PC-3 (cell line): ENCODE measurements at regions not wholly inside any gene's neighbourhood (a gene's known extent, or its start where the extent isn't known, plus 50 kb on each side); places are given as distances from the start of the nearest gene placed in this dataset.
"Not testable (repeated sequence)": the region's sequence is repeated elsewhere in the genome, so short reads cannot be mapped to it uniquely, and the experiment has no call there.

Experiments used
- ATAC-seq: fragments of 200-7000 bp; cut with Tn5 transposase; 2 replicates; pipeline ENCODE4 v1.9.1; 2020; ENCODE audit warnings: mild to moderate bottlenecking, moderate library complexity
- BruUV-seq: library from RNA; stranded (reverse); fragments of 400-500 nt; replicated peaks from 2 replicates; lab custom pipeline; 2021; lab: Mats Ljungman, UMichigan
- CTCF ChIA-PET: fragments of 300-600 bp; sonication (Branson Sonifier 250); formaldehyde crosslinking; loops from one replicate; lab custom pipeline; 2022; ENCODE audit warnings: antibody characterized with exemption; lab: Charles Lee
- POLR2A ChIA-PET: fragments of 300-600 bp; sonication (Branson Sonifier 250); formaldehyde crosslinking; loops from one replicate; lab custom pipeline; 2022; ENCODE audit warnings: antibody characterized with exemption; ENCODE audit not compliant: unreplicated experiment; lab: Charles Lee
- DNase-seq: peaks from one replicate; pipeline ENCODE4 v3.0.0-alpha.2; 2015
- H2AFZ ChIP-seq: fragments of 300-600 bp; sonication (generic); 2 replicates; pipeline ENCODE4 v1.6.0; 2016; ENCODE audit warnings: antibody characterized with exemption, low read length
- H3F3A ChIP-seq: fragments of 300-600 bp; sonication (generic); one replicate; pipeline ENCODE4 v1.6.0; 2017; ENCODE audit warnings: antibody characterized with exemption, low read length, control low read depth, mild to moderate bottlenecking; ENCODE audit not compliant: unreplicated experiment
- H3K27ac ChIP-seq: fragments of 300-600 bp; sonication (generic); 2 replicates; pipeline ENCODE4 v1.5.1; 2016; ENCODE audit warnings: mild to moderate bottlenecking, low read length
- H3K27me3 ChIP-seq: fragments of 300-600 bp; sonication (generic); 2 replicates; pipeline ENCODE4 v1.6.1; 2016; ENCODE audit warnings: low read length, mixed read lengths
- H3K36me3 ChIP-seq: fragments of 300-600 bp; sonication (generic); 2 replicates; pipeline ENCODE4 v1.6.1; 2016; ENCODE audit warnings: low read depth, mixed run types, low read length, mixed read lengths
- H3K4me1 ChIP-seq: fragments of 300-600 bp; sonication (generic); 2 replicates; pipeline ENCODE4 v1.5.1; 2016; ENCODE audit warnings: low read length; ENCODE audit not compliant: insufficient read depth
- H3K4me2 ChIP-seq: fragments of 300-600 bp; sonication (generic); 2 replicates; pipeline ENCODE4 v1.6.0; 2016; ENCODE audit warnings: low read length
- H3K4me3 ChIP-seq: fragments of 300-600 bp; sonication (generic); 2 replicates; pipeline ENCODE4 v1.5.1; 2016; ENCODE audit warnings: mild to moderate bottlenecking, low read length, mixed read lengths
- H3K79me2 ChIP-seq: fragments of 300-600 bp; sonication (generic); 2 replicates; pipeline ENCODE4 v1.6.1; 2017; ENCODE audit warnings: low read length, mixed read lengths
- H3K9ac ChIP-seq: fragments of 300-600 bp; sonication (generic); 2 replicates; pipeline ENCODE4 v1.6.0; 2016; ENCODE audit warnings: mild to moderate bottlenecking, low read length
- H3K9me2 ChIP-seq: fragments of 300-600 bp; sonication (generic); replicated peaks from 2 replicates; pipeline ENCODE4 v1.6.1; 2016; ENCODE audit warnings: mixed run types, low read length, mixed read lengths
- H3K9me3 ChIP-seq: fragments of 300-600 bp; sonication (generic); 2 replicates; pipeline ENCODE4 v1.6.1; 2016; ENCODE audit warnings: low read length, mixed read lengths
- H4K20me1 ChIP-seq: fragments of 300-600 bp; sonication (generic); 2 replicates; pipeline ENCODE4 v1.6.1; 2016; ENCODE audit warnings: low read length, mixed read lengths
- CTCF ChIP-seq: fragments of 300-600 bp; sonication (generic); conservative IDR thresholded peaks from 2 replicates; pipeline ENCODE4 v1.5.1; 2017; ENCODE audit warnings: antibody characterized with exemption, low read depth, mild to moderate bottlenecking, low read length
- EZH2 ChIP-seq: fragments of 300-600 bp; sonication (generic); IDR thresholded peaks from one replicate; pipeline ENCODE4 v1.6.1; 2017; ENCODE audit warnings: antibody characterized with exemption, mild to moderate bottlenecking, low read length; ENCODE audit not compliant: unreplicated experiment
- EZH2phosphoT487 ChIP-seq: fragments of 300-600 bp; sonication (generic); IDR thresholded peaks from 2 replicates; pipeline ENCODE4 v1.6.1; 2018; ENCODE audit warnings: mild to moderate bottlenecking, antibody characterized with exemption, low read length, borderline replicate concordance
- intact Hi-C: fragments of 100-400 bp; cut with micrococcal nuclease; formaldehyde crosslinking; loops from 2 replicates; pipeline ENCODE4 v1.9.0; 2023

DNA sequence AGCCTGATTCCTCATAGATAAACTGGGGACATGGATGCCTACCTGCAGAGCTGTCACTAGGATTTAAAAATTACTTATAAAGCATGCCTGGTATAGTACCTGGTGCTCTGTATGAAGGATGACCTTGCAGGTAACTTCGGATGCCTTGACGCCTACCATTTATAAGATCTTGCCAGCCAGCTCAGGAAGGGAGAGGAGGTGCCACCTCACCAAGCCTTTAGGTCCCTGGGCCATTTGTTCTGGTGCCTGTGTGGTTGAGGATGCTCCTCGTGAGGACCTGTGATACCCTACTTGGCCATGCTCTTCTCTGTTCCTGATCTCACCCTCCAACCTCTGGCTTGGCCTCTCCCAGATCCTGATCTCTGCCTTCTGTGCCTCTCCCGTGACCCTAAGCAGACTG, 85.2 kb downstream of the FDX1 start:
- Histone ChIP-seq H3K79me2 (no peaks in the 10 kb centered on the region), H3K9me3 (no peaks in the 10 kb centered on the region), H3K4me2 (no peak overlapping the region), H3K27ac (no peak overlapping the region), H3K9ac (no peak overlapping the region), H3F3A (no peaks in the 10 kb centered on the region), H2AFZ (no peak overlapping the region), H3K9me2 (no peaks in the 10 kb centered on the region), H3K27me3 (peaks cover 64% of the 10 kb centered on the region), H3K36me3 (no peaks in the 10 kb centered on the region), H4K20me1 (no peaks in the 10 kb centered on the region), H3K4me3 (no peak overlapping the region), H3K4me1 (no peaks in the 10 kb centered on the region)
- ATAC-seq (no peak), DNase-seq (no peak)
- TF ChIP-seq EZH2phosphoT487 (no peak), CTCF (no peak), EZH2 (no peak)
- CTCF ChIA-PET: no interaction called here
- intact Hi-C loops: no loop called here
- no TSS peak for BruUV-seq
- POLR2A ChIA-PET: no interaction called here

- H3K36me3 ChIP-seq, H3K4me1 ChIP-seq, H3K4me2 ChIP-seq, H3K27ac ChIP-seq, DNase-seq, H3K9me2 ChIP-seq, H3F3A ChIP-seq, H3K9me3 ChIP-seq, ATAC-seq, CTCF ChIA-PET, H2AFZ ChIP-seq, H3K4me3 ChIP-seq, H4K20me1 ChIP-seq, H3K79me2 ChIP-seq, H3K9ac ChIP-seq, intact Hi-C loops, BruUV-seq, POLR2A ChIA-PET: not testable (repeated sequence)
- H3K27me3 ChIP-seq: peaks cover 66% of the 10 kb centered on the region
Measured at GRCh38 chr11:110517381-110517780, 87.6 kb downstream of the FDX1 start.

DNA sequence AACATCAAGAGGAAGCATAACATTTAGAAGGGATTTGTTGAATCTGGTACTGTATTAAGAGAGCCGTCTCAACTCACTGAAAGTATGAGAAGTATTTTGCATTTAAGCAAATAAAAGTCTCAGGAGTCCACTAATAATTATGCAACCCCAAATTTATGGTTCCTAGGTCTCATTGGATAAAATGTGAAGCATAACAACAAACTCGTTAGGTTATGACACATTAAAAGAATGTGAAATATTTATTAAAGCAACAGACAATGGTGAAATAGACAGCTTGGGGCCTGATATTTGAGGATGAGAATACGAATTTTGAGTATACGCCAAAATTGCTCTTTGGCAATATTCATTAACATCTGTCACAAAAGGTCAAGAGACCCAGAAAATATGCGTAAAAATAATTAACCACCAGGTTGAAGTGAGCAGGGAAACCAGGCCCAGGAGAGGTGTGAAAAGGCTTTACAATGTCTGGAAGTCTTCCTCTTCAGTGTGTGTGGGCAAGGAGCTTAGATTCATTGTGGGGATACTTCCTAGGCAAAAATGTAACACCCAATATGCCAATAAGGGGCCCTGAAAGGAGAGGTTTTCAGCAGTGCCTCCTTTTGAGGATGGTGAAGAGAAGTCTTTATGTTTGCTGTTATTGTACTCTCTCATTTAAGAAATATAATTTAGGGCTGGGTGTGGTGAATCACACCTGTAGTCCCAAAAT, 89.2 kb downstream of the FDX1 start:
- no peaks in the 10 kb centered on the region for H3K36me3 ChIP-seq
- H4K20me1 ChIP-seq: no peaks in the 10 kb centered on the region
- no peak overlapping the region for H3K9ac ChIP-seq
- no peak overlapping the region for H3K4me2 ChIP-seq
- no TSS peak for BruUV-seq
- no peaks in the 10 kb centered on the region for H3K9me2 ChIP-seq
- intact Hi-C loops: no loop called here
- no peak for TF ChIP-seq EZH2
- TF ChIP-seq EZH2phosphoT487: no peak
- no peak for TF ChIP-seq CTCF
- H3F3A ChIP-seq: no peaks in the 10 kb centered on the region
- no peaks in the 10 kb centered on the region for H3K79me2 ChIP-seq
- DNase-seq (no peak), ATAC-seq (no peak)
- H3K9me3 ChIP-seq: no peaks in the 10 kb centered on the region
- POLR2A ChIA-PET: no interaction called here
- no peak overlapping the region for H3K4me3 ChIP-seq
- H3K27ac ChIP-seq: no peak overlapping the region
- no peak overlapping the region for H2AFZ ChIP-seq
- H3K4me1 ChIP-seq: no peaks in the 10 kb centered on the region
- H3K27me3 ChIP-seq: peaks cover 55% of the 10 kb centered on the region
- CTCF ChIA-PET: no interaction called here
